22Rv1 (cell line): ENCODE measurements at regions not wholly inside any gene's neighbourhood (a gene's known extent, or its start where the extent isn't known, plus 50 kb on each side); places are given as distances from the start of the nearest gene placed in this dataset.

Experiments
- ZFX ChIP-seq: fragments of 450-650 bp; IDR thresholded peaks from 2 replicates; pipeline ENCODE4 v1.6.1; 2017; ENCODE audit warnings: antibody characterized with exemption, borderline replicate concordance
- TF ChIP-seq, protein P1 (sequence below): fragments of 450-650 bp; IDR thresholded peaks from 2 replicates; pipeline ENCODE4 v1.5.1; 2017; ENCODE audit warnings: mild to moderate bottlenecking

DNA sequence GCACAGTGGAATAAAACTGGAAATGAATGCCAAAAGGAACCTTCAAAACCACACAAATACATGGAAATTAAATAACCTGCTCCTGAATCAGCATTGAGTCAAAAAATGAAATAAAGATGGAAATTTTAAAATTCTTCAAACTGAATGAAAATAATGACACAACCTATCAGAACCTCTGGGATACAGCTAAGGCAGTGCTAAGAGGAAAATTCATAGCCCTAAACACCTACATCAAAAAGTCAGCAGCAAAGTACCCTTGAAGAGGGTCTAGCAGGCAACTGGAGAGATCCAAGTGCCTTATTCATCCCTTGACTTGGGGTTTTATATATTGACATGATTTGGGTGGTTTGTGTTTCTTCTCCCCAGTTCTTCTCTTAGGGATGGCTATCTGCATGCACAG is 294.1 kb downstream of the PMP22 start:
- TF ChIP-seq, protein P1, sequence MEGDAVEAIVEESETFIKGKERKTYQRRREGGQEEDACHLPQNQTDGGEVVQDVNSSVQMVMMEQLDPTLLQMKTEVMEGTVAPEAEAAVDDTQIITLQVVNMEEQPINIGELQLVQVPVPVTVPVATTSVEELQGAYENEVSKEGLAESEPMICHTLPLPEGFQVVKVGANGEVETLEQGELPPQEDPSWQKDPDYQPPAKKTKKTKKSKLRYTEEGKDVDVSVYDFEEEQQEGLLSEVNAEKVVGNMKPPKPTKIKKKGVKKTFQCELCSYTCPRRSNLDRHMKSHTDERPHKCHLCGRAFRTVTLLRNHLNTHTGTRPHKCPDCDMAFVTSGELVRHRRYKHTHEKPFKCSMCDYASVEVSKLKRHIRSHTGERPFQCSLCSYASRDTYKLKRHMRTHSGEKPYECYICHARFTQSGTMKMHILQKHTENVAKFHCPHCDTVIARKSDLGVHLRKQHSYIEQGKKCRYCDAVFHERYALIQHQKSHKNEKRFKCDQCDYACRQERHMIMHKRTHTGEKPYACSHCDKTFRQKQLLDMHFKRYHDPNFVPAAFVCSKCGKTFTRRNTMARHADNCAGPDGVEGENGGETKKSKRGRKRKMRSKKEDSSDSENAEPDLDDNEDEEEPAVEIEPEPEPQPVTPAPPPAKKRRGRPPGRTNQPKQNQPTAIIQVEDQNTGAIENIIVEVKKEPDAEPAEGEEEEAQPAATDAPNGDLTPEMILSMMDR = no peak
- no peak for TF ChIP-seq ZFX
